ENCODE measurements at regions not wholly inside any gene's neighbourhood (a gene's known extent, or its start where the extent isn't known, plus 50 kb on each side); places are given as distances from the start of the nearest gene placed in this dataset.
A peak's percentile ranks its signal among the peaks of the same experiment; 100 is the strongest.
"Not testable (repeated sequence)": the region's sequence is repeated elsewhere in the genome, so short reads cannot be mapped to it uniquely, and the experiment has no call there.

- DNase-seq (ENCODE audit: low spot score in 2 of 2); FAIRE-seq: not testable (repeated sequence)
Observed at GRCh38 chr18:14460364-14460763, 83.0 kb downstream of the POTEC start.

- not testable (repeated sequence) for FAIRE-seq
Observed at GRCh38 chr18:14459826-14460225, 83.6 kb downstream of the POTEC start.

GRCh38 chr18:14458009-14458945 lies 85.1 kb downstream of the POTEC start:
- not testable (repeated sequence) for DNase-seq (ENCODE audit: low spot score in 2 of 2); FAIRE-seq

More at GRCh38 chr18:14459826-14460225, 83.6 kb downstream of the POTEC start:
- not testable (repeated sequence) for DNase-seq (ENCODE audit: low spot score in 2 of 2)

- DNase-seq (ENCODE audit: low spot score in 2 of 2); FAIRE-seq: not testable (repeated sequence)
Observed at GRCh38 chr18:14450637-14451009, 92.8 kb downstream of the POTEC start.

- DNase-seq (ENCODE audit: low spot score in 2 of 2); FAIRE-seq: not testable (repeated sequence)
Observed at GRCh38 chr18:14449995-14450636, 93.3 kb downstream of the POTEC start.

GRCh38 chr18:14449062-14449461 lies 94.3 kb downstream of the POTEC start:
- not testable (repeated sequence) for FAIRE-seq; DNase-seq (ENCODE audit: low spot score in 2 of 2)

GRCh38 chr18:14447715-14448114 lies 95.7 kb downstream of the POTEC start:
- FAIRE-seq; DNase-seq (ENCODE audit: low spot score in 2 of 2): not testable (repeated sequence)

GRCh38 chr18:14435460-14435859 lies 107.9 kb downstream of the POTEC start:
- not testable (repeated sequence) for FAIRE-seq; DNase-seq (ENCODE audit: low spot score in 2 of 2)

- not testable (repeated sequence) for DNase-seq (ENCODE audit: low spot score in 2 of 2); FAIRE-seq
Observed at GRCh38 chr18:14432371-14432770, 111.0 kb downstream of the POTEC start.

GRCh38 chr18:14431031-14431521 lies 112.3 kb downstream of the POTEC start:
- not testable (repeated sequence) for FAIRE-seq
- peak in 1 of 2 donors; percentile 21 for DNase-seq (ENCODE audit: low spot score in 2 of 2)

- not testable (repeated sequence) for DNase-seq (ENCODE audit: low spot score in 2 of 2); FAIRE-seq
Observed at GRCh38 chr18:14415806-14416205, 127.6 kb downstream of the POTEC start.

- not testable (repeated sequence) for FAIRE-seq; DNase-seq (ENCODE audit: low spot score in 2 of 2)
Observed at GRCh38 chr18:14415399-14415798, 128.0 kb downstream of the POTEC start.

GRCh38 chr18:14395533-14395932 lies 147.9 kb downstream of the POTEC start:
- FAIRE-seq: peak; percentile 96

GRCh38 chr18:14393563-14394103 lies 149.8 kb downstream of the POTEC start:
- DNase-seq (ENCODE audit: low spot score in 2 of 2); FAIRE-seq: not testable (repeated sequence)

More at GRCh38 chr18:14395533-14395932, 147.9 kb downstream of the POTEC start:
- DNase-seq (ENCODE audit: low spot score in 2 of 2): not testable (repeated sequence)

GRCh38 chr18:14392604-14393003 lies 150.8 kb downstream of the POTEC start:
- FAIRE-seq; DNase-seq (ENCODE audit: low spot score in 2 of 2): not testable (repeated sequence)

GRCh38 chr18:14384961-14385360 lies 158.4 kb downstream of the POTEC start:
- DNase-seq (ENCODE audit: low spot score in 2 of 2): not testable (repeated sequence)

GRCh38 chr18:14382666-14383065 lies 160.7 kb downstream of the POTEC start:
- FAIRE-seq: not testable (repeated sequence)

More at GRCh38 chr18:14384961-14385360, 158.4 kb downstream of the POTEC start:
- FAIRE-seq: not testable (repeated sequence)

GRCh38 chr18:14379489-14379888 lies 163.9 kb downstream of the POTEC start:
- not testable (repeated sequence) for DNase-seq (ENCODE audit: low spot score in 2 of 2); FAIRE-seq

More at GRCh38 chr18:14382666-14383065, 160.7 kb downstream of the POTEC start:
- DNase-seq (ENCODE audit: low spot score in 2 of 2): not testable (repeated sequence)

GRCh38 chr18:14378376-14378775 lies 165.0 kb downstream of the POTEC start:
- not testable (repeated sequence) for FAIRE-seq; DNase-seq (ENCODE audit: low spot score in 2 of 2)

- not testable (repeated sequence) for DNase-seq (ENCODE audit: low spot score in 2 of 2); FAIRE-seq
Observed at GRCh38 chr18:14361346-14361745, 182.1 kb downstream of the POTEC start.
